SU-DHL-6 (cell line): ENCODE measurements at regions not wholly inside any gene's neighbourhood (a gene's known extent, or its start where the extent isn't known, plus 50 kb on each side); places are given as distances from the start of the nearest gene placed in this dataset.

ENCODE experiments used
- H2AFZ ChIP-seq: fragments of 200-600 bp; sonication (generic); 2 replicates; pipeline ENCODE4 v1.6.1; 2014; ENCODE audit warnings: low read depth, mild to moderate bottlenecking, moderate library complexity, mixed read lengths, antibody characterized with exemption, low read length; ENCODE audit not compliant: severe bottlenecking
- H3F3A ChIP-seq: fragments of 200-600 bp; shearing (Covaris generic); 2 replicates; pipeline ENCODE4 v1.6.0; 2016; ENCODE audit warnings: antibody characterized with exemption, mild to moderate bottlenecking; ENCODE audit not compliant: insufficient read depth
- H3K27ac ChIP-seq: fragments of 200-600 bp; sonication (generic); 2 replicates; pipeline ENCODE4 v1.5.1; 2016; ENCODE audit warnings: low read depth, mild to moderate bottlenecking, low read length, moderate library complexity, mixed read lengths
- H3K27me3 ChIP-seq: fragments of 200-600 bp; sonication (generic), shearing (Covaris generic); 2 replicates; pipeline ENCODE4 v1.6.0; 2014; ENCODE audit warnings: mild to moderate bottlenecking, low read length
- H3K36me3 ChIP-seq: fragments of 200-600 bp; sonication (generic); 2 replicates; pipeline ENCODE4 v1.6.1; 2014; ENCODE audit warnings: mild to moderate bottlenecking, low read length, mixed read lengths
- H3K4me2 ChIP-seq: fragments of 300-600, 200-600 bp; shearing (Covaris generic), sonication (generic); 2 replicates; pipeline ENCODE4 v1.6.0; 2014; ENCODE audit warnings: low read length, low read depth, mild to moderate bottlenecking; ENCODE audit not compliant: poor library complexity, severe bottlenecking
- H3K4me3 ChIP-seq: fragments of 200-600 bp; sonication (generic); 2 replicates; pipeline ENCODE4 v1.5.1; 2014; ENCODE audit warnings: antibody characterized with exemption, low read length, mild to moderate bottlenecking, mixed read lengths; ENCODE audit not compliant: insufficient read depth, poor library complexity, severe bottlenecking
- H3K79me2 ChIP-seq: fragments of 200-600 bp; sonication (generic); 2 replicates; pipeline ENCODE4 v1.6.1; 2014; ENCODE audit warnings: mild to moderate bottlenecking, low read length, moderate library complexity; ENCODE audit not compliant: insufficient read depth
- H3K9ac ChIP-seq: fragments of 200-600 bp; sonication (generic); 2 replicates; pipeline ENCODE4 v1.7.0; 2014; ENCODE audit warnings: mild to moderate bottlenecking, low read length
- H3K9me2 ChIP-seq: fragments of 200-600 bp; sonication (generic); replicated peaks from 2 replicates; pipeline ENCODE4 v1.6.1; 2014; ENCODE audit warnings: low read length; ENCODE audit not compliant: insufficient read depth
- H3K9me3 ChIP-seq: fragments of 200-600 bp; sonication (generic); 2 replicates; pipeline ENCODE4 v1.6.1; 2014; ENCODE audit warnings: low read length, mixed read lengths; ENCODE audit not compliant: insufficient read depth
- H4K20me1 ChIP-seq: fragments of 200-600 bp; sonication (generic); 2 replicates; pipeline ENCODE4 v1.6.1; 2014; ENCODE audit warnings: low read depth, mild to moderate bottlenecking, antibody characterized with exemption, low read length, moderate library complexity, mixed read lengths
- EZH2phosphoT487 ChIP-seq: fragments of 200-600 bp; sonication (generic), shearing (Covaris generic); conservative IDR thresholded peaks from 2 replicates; pipeline ENCODE4 v1.6.1; 2018; ENCODE audit warnings: mild to moderate bottlenecking, antibody characterized with exemption, low read length, moderate library complexity, mixed read lengths
- TF ChIP-seq, protein P1 (sequence below): fragments of 200-600 bp; sonication (generic); IDR thresholded peaks from one replicate; pipeline ENCODE4 v1.5.1; 2017; ENCODE audit warnings: antibody characterized with exemption, mild to moderate bottlenecking, low read length, moderate library complexity; ENCODE audit not compliant: insufficient read depth, poor library complexity, severe bottlenecking

DNA sequence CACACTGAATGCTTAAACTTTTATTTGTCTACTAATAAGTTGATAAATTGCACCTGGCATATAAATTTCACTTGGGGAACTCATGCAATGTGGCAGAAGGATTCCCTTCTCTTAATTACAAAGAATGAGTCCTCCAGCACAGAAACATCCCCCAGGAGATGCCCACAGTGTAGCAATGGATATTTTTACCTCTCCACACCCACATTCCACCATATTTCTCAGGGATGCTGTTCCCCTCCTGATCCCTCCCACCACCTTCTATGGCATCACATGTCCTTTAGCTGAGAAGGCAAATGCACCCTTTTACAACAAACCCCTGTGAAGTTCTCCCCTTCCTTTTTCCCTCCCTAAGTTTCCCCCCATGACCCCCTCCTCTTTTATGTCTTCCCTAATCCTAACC, 56.1 kb upstream of the UBASH3B start:
- Histone ChIP-seq H3K27ac (no peak overlapping the region), H3K79me2 (no peaks in the 10 kb centered on the region), H3K27me3 (no peaks in the 10 kb centered on the region), H3K36me3 (no peaks in the 10 kb centered on the region), H3K9me2 (no peaks in the 10 kb centered on the region), H2AFZ (no peak overlapping the region), H3K4me3 (no peak overlapping the region), H3K9ac (no peak overlapping the region), H3K9me3 (no peaks in the 10 kb centered on the region), H3F3A (no peaks in the 10 kb centered on the region), H3K4me2 (no peak overlapping the region), H4K20me1 (no peaks in the 10 kb centered on the region)
- TF ChIP-seq, protein P1, sequence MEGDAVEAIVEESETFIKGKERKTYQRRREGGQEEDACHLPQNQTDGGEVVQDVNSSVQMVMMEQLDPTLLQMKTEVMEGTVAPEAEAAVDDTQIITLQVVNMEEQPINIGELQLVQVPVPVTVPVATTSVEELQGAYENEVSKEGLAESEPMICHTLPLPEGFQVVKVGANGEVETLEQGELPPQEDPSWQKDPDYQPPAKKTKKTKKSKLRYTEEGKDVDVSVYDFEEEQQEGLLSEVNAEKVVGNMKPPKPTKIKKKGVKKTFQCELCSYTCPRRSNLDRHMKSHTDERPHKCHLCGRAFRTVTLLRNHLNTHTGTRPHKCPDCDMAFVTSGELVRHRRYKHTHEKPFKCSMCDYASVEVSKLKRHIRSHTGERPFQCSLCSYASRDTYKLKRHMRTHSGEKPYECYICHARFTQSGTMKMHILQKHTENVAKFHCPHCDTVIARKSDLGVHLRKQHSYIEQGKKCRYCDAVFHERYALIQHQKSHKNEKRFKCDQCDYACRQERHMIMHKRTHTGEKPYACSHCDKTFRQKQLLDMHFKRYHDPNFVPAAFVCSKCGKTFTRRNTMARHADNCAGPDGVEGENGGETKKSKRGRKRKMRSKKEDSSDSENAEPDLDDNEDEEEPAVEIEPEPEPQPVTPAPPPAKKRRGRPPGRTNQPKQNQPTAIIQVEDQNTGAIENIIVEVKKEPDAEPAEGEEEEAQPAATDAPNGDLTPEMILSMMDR: no peak
- TF ChIP-seq EZH2phosphoT487: no peak

DNA sequence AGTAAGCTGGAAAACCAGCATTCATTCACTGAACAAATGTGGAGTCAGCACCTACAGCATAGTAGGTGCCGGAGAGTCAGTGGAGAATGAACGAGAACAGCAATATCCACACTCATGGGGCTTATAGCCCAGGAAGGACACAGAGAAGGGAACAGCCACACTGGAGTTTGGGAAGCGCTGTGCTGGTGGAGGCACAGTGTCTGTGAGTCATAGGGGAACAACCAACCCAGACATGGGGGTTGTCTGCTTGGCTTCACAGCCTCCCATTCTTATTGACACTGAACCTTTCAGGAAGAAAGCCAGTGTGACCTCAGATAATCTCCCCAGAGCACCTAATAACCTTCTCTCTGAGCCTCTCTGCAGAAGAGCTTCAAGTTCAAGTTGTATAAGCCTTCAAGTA, 56.6 kb upstream of the UBASH3B start:
- Histone ChIP-seq H2AFZ (no peak overlapping the region), H3K36me3 (no peaks in the 10 kb centered on the region), H3K9me3 (no peaks in the 10 kb centered on the region), H3K79me2 (no peaks in the 10 kb centered on the region), H3K4me2 (no peak overlapping the region), H3K9ac (no peak overlapping the region), H3K4me3 (no peak overlapping the region), H3K27me3 (no peaks in the 10 kb centered on the region), H3F3A (no peaks in the 10 kb centered on the region), H3K27ac (no peak overlapping the region), H4K20me1 (no peaks in the 10 kb centered on the region), H3K9me2 (no peaks in the 10 kb centered on the region)
- TF ChIP-seq, protein P1: no peak
- no peak for TF ChIP-seq EZH2phosphoT487

DNA sequence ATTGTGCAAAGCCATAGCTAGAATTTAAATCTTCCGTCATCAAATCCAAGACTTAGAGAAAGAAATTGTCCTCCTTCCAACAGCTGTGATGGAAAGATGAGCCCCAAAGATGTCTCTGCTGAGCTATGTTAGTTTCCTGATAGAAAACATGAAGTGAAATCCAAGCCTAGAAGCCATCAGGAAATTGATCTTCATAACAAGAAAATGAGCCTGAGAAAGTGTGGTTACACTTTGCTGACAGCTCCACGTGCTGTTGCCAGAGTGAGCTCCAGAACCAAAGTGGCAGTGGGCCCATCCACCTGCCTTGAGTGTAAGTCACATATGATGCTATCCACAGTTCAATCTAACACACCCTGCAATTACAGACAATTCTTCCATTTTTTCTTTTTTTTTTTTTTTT, 58.0 kb upstream of the UBASH3B start:
- no peak for TF ChIP-seq EZH2phosphoT487
- TF ChIP-seq, protein P1: no peak
- H4K20me1 ChIP-seq: no peaks in the 10 kb centered on the region
- no peaks in the 10 kb centered on the region for H3K9me3 ChIP-seq
- no peak overlapping the region for H3K9ac ChIP-seq
- H3K27me3 ChIP-seq: no peaks in the 10 kb centered on the region
- no peak overlapping the region for H3K4me2 ChIP-seq
- H2AFZ ChIP-seq: no peak overlapping the region
- H3K27ac ChIP-seq: no peak overlapping the region
- H3K36me3 ChIP-seq: no peaks in the 10 kb centered on the region
- H3K79me2 ChIP-seq: no peaks in the 10 kb centered on the region
- H3F3A ChIP-seq: no peaks in the 10 kb centered on the region
- no peak overlapping the region for H3K4me3 ChIP-seq
- H3K9me2 ChIP-seq: no peaks in the 10 kb centered on the region
